Pancreas (tissue), 10 donors: ENCODE measurements at regions not wholly inside any gene's neighbourhood (a gene's known extent, or its start where the extent isn't known, plus 50 kb on each side); places are given as distances from the start of the nearest gene placed in this dataset.
A peak's percentile ranks its signal among the peaks of the same experiment; 100 is the strongest.

Source experiments
- ATAC-seq, 4 donors: fragments of 200-7000 bp; cut with Tn5 transposase; one replicate each; pipeline versions ENCODE4 v1.8.0 to v1.9.1; 2020; ENCODE audit warnings: mild to moderate bottlenecking in 4 of 4, moderate library complexity in 4 of 4
- DNase-seq, 6 donors: peaks; one replicate each; pipeline ENCODE4 v3.0.0-alpha.2; 2020
- FAIRE-seq: peaks from 2 replicates; lab custom pipeline; 2012; peaks lifted over from hg19 to GRCh38; lab: Jason Lieb, UNC
- H3K27ac ChIP-seq, 4 donors: fragments of 200-600 bp; sonication (generic); 1 replicate in 3 of 4; 2 replicates in 1 of 4; pipeline versions ENCODE4 v1.5.0 to v1.8.0; 2020
- H3K27me3 ChIP-seq, 4 donors: fragments of 200-600 bp; one replicate each; pipeline ENCODE4 v1.8.0; 2021
- H3K36me3 ChIP-seq, 3 donors: fragments of 200-600 bp; sonication (generic) in 1 of 3; one replicate each; pipeline versions ENCODE4 v1.5.0 to v1.8.0; 2020 to 2021
- H3K4me1 ChIP-seq, 3 donors: fragments of 200-600 bp; one replicate each; pipeline ENCODE4 v1.8.0; 2021
- H3K4me3 ChIP-seq, 4 donors: fragments of 200-600 bp; sonication (generic) in 2 of 4; one replicate each; pipeline versions ENCODE4 v1.5.0 to v1.8.0; 2020 to 2021
- H3K9me3 ChIP-seq, 4 donors: fragments of 200-600 bp; one replicate each; pipeline ENCODE4 v1.8.0; 2021
- WGBS, 2 donors: extraction: QIAGEN DNeasy Blood & Tissue Kit; methylation state at CpG; one replicate each; pipeline ENCODE4 v1.1.7; 2013; 5-methylcytosine and 5-hydroxymethylcytosine counted together
- intact Hi-C, 3 donors: fragments of 100-400 bp; cut with DNase I; formaldehyde crosslinking; loops; one replicate each; pipeline versions ENCODE4 v1.11.1 to v1.14.2; 2022
- TF ChIP-seq, protein P1 (sequence below), 4 donors: fragments of 200-600 bp; sonication (generic) in 3 of 4; IDR thresholded peaks; one replicate each; pipeline versions ENCODE4 v1.5.0 to v1.8.0; 2021; ENCODE audit warnings: antibody characterized with exemption in 4 of 4
- donor health status: healthy with polysubstance abuse.
- donor health status: DM: no; HTN: no; CAD: no; lungs with moderate emphysema.
- donor health status: DM: no; HTN: no; CAD: no.
- donor health status: control.
- donor health status: control.
- donor health status: Bipolar disorder and iron deficiency.
- donor health status: DM: yes; HTN: yes; CAD: no.
- donor health status: DM: no; HTN: no; CAD: no.
- donor health status: DM: no; HTN: no; CAD: no.
- donor health status: DM: yes; HTN: yes; CAD: no.

GRCh38 chr18:10152475-10152874 is 238.7 kb downstream of the VAPA start:
- ATAC-seq (peak; percentile 38 to 88 (median 65)), FAIRE-seq (no peak), DNase-seq (peak in 1 of 6 donors; percentile 22)
- no peaks in the 10 kb centered on the region for H3K4me1 ChIP-seq
- TF ChIP-seq, protein P1, sequence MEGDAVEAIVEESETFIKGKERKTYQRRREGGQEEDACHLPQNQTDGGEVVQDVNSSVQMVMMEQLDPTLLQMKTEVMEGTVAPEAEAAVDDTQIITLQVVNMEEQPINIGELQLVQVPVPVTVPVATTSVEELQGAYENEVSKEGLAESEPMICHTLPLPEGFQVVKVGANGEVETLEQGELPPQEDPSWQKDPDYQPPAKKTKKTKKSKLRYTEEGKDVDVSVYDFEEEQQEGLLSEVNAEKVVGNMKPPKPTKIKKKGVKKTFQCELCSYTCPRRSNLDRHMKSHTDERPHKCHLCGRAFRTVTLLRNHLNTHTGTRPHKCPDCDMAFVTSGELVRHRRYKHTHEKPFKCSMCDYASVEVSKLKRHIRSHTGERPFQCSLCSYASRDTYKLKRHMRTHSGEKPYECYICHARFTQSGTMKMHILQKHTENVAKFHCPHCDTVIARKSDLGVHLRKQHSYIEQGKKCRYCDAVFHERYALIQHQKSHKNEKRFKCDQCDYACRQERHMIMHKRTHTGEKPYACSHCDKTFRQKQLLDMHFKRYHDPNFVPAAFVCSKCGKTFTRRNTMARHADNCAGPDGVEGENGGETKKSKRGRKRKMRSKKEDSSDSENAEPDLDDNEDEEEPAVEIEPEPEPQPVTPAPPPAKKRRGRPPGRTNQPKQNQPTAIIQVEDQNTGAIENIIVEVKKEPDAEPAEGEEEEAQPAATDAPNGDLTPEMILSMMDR (IDR thresholded peaks at IDR 0.05) = no peak
- intact Hi-C loops = loop anchor here in 1 of 3 donors (10.0 kb wide), 1 partner anchor 62 kb away; no protein-coding TSS in a partner anchor
- H3K4me3 ChIP-seq = no peak overlapping the region
- no peak overlapping the region for H3K27ac ChIP-seq
- no peaks in the 10 kb centered on the region for H3K36me3 ChIP-seq
- H3K9me3 ChIP-seq = no peaks in the 10 kb centered on the region
- H3K27me3 ChIP-seq = no peaks in the 10 kb centered on the region
- WGBS, 2 donors = 61 to 63% methylated on average over 7 of the region's 7 CpGs

DNA sequence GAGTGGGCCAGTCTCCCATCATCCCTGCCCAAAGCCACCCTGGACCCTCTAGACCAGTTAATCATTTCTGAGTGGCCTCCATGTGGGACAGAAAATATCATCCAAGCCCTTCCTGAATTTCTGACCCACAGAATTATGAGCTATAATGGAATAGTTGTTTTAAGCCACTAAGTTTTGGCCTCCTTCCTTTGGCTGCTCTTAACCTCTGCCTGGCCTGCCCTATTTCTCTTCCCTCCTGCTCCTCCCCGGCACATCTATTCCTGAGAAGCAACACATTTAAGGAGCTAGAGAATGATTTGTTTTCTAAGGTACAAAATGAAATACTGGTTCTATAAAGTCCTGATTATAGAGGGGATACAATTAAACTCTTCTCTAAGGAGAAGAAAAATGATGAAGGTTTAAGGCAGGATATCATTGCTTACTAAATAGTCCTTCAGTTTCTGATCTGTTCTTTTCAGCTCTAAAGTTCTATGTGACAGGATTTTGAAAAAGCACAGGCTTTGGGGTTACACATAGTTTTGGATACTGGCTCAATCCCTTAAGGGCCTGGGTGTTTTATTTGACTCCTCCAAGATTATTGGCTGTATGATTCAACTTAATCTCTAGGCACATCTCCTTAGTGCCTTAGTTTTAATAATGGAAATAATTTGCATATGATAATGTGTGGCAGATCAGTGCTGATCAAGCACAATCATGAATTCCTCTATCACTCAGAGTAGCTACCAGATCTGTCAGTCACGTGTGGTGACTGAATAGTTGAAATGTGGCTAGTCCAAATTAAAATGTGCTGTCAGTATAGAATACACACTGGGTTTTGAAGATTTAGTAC is 240.3 kb downstream of the VAPA start:
- FAIRE-seq = no peak
- H3K36me3 ChIP-seq = no peaks in the 10 kb centered on the region
- H3K9me3 ChIP-seq = no peaks in the 10 kb centered on the region
- no peaks in the 10 kb centered on the region for H3K4me1 ChIP-seq
- no peaks in the 10 kb centered on the region for H3K27me3 ChIP-seq
- H3K4me3 ChIP-seq = no peak overlapping the region
- 89 to 93% methylated on average over 2 of the region's 2 CpGs for WGBS, 2 donors
- H3K27ac ChIP-seq = no peak overlapping the region
- ATAC-seq = no peak
- no peak for DNase-seq
- TF ChIP-seq, protein P1 (IDR thresholded peaks at IDR 0.05) = no peak
- intact Hi-C loops = loop anchor here in 1 of 3 donors (10.0 kb wide), 1 partner anchor 61 kb away; no protein-coding TSS in a partner anchor

DNA sequence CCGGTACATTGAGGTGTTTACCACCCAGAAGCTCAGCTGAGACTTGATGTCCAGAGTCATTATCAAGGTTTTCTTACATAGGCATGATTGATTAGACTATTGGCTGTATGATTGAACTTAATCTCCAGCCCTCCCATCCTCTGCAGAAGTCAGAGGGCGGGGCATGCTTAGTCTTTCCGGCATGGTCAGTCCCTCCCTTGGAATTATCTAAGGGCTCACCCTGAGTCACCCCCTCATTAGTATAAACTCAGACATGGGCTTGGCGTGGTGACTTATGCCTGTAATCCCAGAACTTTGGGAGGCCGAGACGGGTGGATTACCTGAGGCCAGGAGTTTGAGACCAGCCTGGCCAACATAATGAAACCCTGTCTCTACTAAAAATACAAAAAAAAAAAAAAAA is 243.9 kb downstream of the VAPA start:
- Histone ChIP-seq H3K9me3 (no peaks in the 10 kb centered on the region), H3K4me1 (no peaks in the 10 kb centered on the region), H3K36me3 (no peaks in the 10 kb centered on the region), H3K27me3 (no peaks in the 10 kb centered on the region), H3K27ac (no peak overlapping the region), H3K4me3 (no peak overlapping the region)
- 91 to 96% methylated on average over 6 of the region's 6 CpGs for WGBS, 2 donors
- intact Hi-C loops = loop anchor here in 1 of 3 donors (10.0 kb wide), 1 partner anchor 57 kb away; no protein-coding TSS in a partner anchor
- ATAC-seq (no peak), DNase-seq (no peak), FAIRE-seq (no peak)
- TF ChIP-seq, protein P1 (IDR thresholded peaks at IDR 0.05) = no peak

GRCh38 chr18:10160251-10160650 is 246.4 kb downstream of the VAPA start:
- TF ChIP-seq, protein P1 (IDR thresholded peaks at IDR 0.05) = no peak
- 84 to 88% methylated on average over 10 of the region's 10 CpGs for WGBS, 2 donors
- intact Hi-C loops = no loop called here
- Histone ChIP-seq H3K9me3 (no peaks in the 10 kb centered on the region), H3K4me3 (no peak overlapping the region), H3K27me3 (no peaks in the 10 kb centered on the region), H3K4me1 (no peaks in the 10 kb centered on the region), H3K36me3 (no peaks in the 10 kb centered on the region), H3K27ac (no peak overlapping the region)
- FAIRE-seq = no peak
- no peak for DNase-seq
- ATAC-seq = no peak

GRCh38 chr18:10161315-10161714 is 247.5 kb downstream of the VAPA start:
- TF ChIP-seq, protein P1 (IDR thresholded peaks at IDR 0.05) = no peak
- H3K27me3 ChIP-seq = no peaks in the 10 kb centered on the region
- intact Hi-C loops = no loop called here
- ATAC-seq (no peak), FAIRE-seq (no peak), DNase-seq (no peak)
- H3K4me3 ChIP-seq = no peak overlapping the region
- H3K36me3 ChIP-seq = no peaks in the 10 kb centered on the region
- 95 to 96% methylated on average over 12 of the region's 12 CpGs for WGBS, 2 donors
- no peaks in the 10 kb centered on the region for H3K4me1 ChIP-seq
- H3K27ac ChIP-seq = no peak overlapping the region
- H3K9me3 ChIP-seq = no peaks in the 10 kb centered on the region
